GM18907 (cell line): ENCODE measurements at regions not wholly inside any gene's neighbourhood (a gene's known extent, or its start where the extent isn't known, plus 50 kb on each side); places are given as distances from the start of the nearest gene placed in this dataset.
A peak's percentile ranks its signal among the peaks of the same experiment; 100 is the strongest.
"Not testable (repeated sequence)": the region's sequence is repeated elsewhere in the genome, so short reads cannot be mapped to it uniquely, and the experiment has no call there.

Experiments used
- ATAC-seq: cut with Tn5 transposase; IDR thresholded peaks from one replicate; pipeline ENCODE4 v1.9.1; 2021; ENCODE audit warnings: mild to moderate bottlenecking, moderate library complexity; ENCODE audit not compliant: unreplicated experiment

DNA sequence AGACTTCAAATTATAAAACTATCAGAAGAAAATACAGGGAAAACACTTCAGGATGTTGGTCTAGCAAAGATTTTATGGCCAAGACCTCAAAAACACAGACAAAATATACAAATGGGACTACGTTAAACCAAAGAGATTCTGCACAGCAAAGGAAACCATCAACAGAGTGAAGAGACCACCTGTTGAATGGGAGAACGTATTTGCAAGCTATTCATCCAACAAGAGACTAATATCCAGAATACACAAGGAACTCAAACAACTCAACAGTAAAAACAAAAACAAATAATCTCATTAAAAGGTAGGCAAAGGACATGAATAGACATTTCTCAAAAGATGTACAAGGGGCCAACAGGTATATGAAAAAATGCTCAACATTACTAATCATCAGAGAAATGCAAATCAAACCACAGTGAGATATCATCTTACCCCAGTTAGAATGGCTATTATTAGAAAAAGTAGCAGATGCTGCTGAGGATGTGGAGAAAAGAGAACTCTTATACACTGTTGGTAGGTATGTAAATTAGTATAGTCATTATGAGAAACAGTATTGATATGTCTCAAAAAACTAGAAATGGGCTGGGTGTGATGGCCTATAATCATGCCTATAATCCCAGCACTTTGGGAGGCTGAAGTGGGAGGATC is 112.6 kb downstream of the LRIG2 start:
- peak; percentile 97 for ATAC-seq

DNA sequence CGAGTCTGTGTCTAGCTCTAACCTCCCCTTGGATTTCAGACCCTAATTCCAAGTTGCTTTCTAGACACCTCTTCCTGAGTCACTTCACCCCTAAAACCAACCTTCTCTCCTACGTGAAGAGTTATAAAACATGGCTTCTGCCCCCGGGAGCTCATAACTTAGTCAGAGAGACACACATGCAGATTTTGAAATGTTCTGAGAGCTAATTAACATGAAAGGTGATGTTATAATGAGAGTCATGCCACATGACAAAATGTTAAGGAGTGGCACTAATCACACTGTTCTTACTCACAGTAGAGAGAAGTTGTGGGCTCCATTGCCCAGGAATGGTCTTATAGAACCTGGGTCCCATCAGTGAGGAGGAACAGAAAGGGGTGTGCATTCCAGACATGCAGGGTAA is 117.1 kb downstream of the LRIG2 start:
- no peak for ATAC-seq

DNA sequence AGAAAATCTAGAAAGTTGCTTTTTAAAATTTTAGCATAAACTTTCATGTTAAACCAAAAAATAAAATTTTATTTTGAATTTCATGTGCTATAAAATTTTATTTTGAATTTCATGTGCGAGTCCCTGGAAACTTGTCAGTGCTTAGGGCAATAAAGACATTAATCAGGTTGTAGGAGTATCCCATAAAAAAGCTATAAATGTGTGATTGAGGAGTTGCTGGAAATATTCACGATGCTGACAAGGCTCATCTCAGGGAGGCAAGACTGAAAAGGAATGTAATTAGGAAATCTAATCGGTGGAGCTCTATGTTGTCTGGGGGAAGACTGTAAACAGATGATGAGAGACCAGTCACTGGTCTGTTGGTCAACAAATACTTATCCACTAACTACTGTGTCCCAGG is 117.9 kb downstream of the LRIG2 start:
- no peak for ATAC-seq

DNA sequence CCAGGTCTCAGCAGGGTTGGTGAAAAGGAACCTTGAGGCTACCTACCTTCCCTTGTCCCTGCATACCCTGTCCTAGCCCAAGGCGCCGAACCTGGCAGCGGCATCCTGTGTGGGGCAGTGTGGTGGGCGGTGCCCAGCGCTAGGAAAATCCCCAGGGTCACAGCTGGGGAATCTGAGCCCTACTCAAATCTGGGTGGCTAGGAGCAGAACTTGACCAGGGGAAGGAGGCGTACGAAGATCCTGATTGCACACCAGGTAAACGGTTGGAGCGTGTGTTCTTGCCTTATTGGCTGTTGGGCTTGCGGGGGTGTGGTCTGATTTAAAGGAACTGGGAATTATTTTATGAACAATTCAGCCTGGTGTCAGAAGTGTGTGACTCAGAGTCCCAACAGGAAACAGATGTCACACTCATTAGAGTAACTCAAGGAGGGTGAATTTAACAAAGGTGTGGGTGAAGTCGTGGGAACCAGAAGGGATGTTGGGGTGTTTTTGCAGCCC is 118.6 kb downstream of the LRIG2 start:
- no peak for ATAC-seq

DNA sequence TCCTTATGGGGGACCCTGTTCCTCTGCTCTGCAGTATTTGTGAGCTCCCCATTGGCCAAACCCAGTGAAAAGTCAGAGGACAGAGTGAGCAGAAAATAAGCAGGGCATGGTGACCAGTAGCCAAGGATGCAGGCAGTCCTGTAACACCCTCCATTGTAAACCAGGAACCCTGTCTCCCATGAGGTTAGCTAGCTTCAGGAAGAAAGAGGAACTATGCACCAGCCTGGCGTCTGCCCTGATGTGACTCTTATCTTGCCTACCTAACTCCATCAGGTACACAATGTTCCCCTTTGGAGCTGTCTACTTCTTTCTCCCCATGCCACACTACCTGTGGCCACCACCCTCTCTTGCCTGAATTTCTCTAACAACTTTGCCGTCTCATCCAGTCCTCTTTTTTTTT is 119.2 kb downstream of the LRIG2 start:
- ATAC-seq = no peak

DNA sequence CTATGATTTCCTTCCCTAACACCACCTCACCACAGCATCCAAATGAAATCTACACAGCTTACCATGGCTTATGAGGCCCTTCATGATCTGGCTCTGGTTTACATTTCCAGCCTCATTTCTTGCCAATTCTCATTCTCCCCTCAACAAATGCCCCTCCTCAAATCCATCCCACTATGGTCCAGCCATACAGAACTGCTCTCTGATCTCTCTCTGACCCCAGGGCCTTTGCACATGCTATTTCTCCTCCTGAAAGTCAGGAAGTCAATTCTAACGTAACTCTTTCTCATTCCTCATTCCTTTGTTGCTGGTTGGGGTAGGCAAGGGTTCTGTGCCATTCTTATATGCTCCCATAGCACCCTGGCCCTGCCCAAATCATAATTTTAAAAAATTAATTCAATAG is 120.0 kb downstream of the LRIG2 start:
- ATAC-seq = no peak

DNA sequence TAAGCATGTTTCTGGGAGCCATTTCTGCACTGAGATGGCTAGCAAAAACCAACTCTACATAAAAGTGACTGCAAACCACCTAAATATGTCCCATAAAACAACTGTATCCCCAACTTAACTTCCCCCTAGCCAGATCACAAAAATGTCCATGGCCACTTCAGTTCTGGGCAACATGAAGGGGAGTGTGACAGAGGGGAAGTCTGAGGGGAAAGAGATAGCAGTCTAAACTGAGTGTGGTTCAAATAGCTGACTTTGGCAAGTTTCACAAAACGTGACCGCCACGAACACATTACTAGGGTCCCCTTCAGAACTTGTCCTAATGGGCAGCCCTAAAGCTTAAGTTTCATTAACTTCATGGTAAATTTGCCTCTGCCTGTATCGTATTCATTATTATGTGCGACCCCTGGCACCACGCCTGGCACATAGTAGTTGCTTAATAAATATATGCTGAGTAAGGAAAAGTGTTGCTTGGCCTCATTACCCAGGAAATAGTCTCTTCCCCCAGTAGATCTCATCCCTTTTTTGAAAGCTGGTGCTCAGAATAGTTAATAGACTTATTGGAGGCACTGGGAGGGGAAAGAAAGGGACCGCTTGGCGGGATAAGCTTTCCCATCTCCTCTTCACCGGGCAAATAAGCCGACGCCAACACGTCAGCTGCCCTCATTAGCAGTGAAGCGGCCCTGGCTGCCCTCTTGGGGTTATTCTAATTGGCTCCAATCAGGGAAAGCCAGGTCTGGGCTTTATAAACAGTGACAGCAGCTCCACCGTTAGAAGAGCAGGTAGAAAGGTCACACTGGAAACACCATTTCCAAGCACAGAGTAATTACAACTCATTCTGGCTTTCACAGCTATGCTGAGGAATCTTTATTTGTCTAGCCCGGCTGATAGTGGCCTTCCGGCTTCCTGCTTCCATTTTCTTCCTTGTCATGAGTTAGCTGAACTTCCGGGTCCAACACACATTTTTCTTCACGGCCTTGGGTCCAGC is 122.1 kb downstream of the LRIG2 start:
- ATAC-seq = no peak

DNA sequence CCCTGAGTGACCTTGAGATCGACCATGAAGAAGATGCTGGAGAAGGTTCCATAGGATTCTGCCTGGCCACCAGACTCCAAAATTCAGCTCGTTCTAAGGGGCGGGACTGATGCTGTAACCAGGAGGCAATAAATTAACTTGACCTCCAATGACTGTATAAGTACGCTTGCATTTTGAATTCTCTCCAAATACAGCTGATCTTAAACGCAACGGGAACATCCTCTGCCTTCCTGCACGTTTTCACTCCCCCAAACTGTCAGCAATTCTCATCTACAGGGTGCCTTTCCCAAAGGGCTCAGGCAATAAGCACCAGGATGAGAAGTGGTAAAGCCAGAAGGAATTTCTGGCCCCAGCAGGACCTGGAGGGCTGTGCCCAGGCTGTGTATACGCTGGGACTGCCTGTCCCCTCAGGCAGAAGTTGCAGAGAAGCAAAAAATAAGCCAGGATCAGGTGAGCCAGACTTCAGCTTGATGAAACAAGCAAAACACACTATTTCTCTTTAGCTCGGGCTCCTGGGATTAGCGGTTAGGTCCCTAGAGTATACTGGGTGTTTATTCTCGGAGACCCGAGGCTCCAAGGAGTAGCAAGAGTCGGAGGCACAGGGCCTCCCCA is 124.8 kb downstream of the LRIG2 start:
- ATAC-seq = no peak

DNA sequence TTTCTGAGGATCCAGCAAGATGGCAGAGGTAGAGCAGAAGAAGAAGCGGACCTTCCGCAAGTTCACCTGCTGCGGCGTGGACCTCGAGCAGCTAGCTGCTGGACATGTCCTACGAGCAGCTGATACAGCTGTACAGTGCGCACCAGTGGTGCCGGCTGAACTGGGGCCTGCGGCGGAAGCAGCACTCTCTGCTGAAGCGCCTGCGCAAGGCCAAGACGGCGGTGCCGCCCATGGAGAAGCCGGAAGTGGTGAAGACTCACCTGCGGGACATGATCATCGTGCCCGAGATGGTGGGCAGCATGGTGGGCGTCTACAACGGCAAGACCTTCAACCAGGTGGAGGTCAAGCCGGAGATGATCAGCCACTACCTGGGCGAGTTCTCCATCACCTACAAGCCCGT is 125.8 kb downstream of the LRIG2 start:
- ATAC-seq = no peak

DNA sequence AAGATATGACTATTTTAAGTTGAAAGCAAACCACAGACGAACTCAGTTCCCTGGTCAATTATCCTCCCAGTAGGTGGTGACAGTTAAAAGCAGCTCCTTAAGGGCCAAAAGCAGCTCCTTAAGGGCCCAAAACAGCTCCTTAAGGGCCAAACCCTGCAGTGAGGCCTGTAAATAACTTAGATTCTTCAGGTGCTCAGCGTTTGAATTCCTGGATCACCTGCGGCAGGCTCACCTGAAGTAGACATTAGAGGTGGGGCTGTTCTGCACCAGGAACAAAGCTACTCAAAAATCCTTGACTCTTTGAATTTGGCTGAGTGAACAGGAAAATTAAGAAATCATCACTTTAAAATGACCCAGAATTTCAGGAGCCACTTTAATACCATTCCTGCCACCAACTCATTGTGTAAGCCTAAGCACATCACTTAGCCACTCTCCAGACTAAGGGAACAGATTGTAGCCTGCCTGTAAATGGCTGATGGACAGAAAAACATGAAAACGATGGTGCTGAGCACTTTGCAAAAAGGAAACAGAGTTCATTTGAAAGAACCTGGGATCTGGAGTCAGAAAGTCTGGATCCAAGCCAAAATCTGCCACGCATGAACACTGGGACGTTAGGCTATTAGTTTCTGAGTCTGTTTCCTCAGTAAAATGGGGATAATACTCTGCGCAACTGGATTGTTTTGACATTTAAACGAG is 126.9 kb downstream of the LRIG2 start:
- no peak for ATAC-seq

DNA sequence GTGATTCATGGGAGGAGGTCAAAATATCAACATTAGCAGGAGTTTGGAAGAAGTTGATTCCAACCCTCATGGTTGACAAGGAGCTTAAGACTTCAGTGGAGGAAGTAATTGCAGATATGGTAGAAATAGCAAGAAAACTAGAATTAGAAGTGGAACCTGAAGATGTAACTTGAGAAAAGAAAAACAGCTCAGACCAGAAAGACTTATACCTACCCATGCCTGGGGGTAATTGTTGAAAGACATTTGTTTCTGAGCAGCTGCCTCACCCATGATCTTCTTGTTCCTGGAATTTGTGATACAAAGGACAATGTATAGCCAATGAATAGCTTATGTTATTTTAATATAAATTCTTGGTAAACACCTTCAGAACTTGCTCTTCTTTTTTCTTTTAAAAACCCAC is 128.6 kb downstream of the LRIG2 start:
- no peak for ATAC-seq

DNA sequence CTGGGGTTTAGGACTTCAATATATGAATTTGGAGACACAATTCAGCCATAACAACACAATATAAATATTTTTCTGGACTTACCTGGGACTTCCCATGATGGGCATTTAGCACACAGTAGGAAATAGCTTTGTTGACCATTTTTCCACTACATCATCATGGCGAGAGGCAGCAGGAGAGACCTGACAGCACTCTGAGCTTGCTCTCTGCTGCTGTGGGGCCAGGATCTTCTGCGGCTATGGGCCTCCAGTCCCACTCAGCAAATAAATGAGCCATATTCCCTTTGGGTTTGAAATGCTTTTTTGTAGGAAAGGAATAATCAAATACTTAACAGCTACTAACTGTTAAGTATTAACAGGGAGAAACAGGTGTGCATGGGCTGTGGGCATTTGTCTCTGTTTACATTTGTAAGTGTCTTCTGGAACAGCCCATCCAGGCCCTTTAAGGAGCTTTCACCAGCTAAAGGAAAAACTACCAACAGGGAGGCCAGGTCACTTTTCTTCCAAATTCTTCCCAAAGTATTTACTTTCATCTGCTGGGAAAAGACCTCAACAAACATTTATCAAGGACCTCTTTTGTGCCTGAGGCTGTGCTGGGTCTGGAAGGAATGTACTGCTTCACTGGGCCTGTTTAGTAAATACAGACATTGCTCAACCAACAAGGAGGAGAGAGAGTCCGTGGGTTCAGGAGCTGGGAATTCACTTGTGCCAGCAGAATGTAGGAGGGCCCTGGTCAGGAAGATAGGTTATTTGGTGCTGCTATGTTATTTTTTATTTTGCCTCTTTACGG is 133.2 kb downstream of the LRIG2 start:
- no peak for ATAC-seq

DNA sequence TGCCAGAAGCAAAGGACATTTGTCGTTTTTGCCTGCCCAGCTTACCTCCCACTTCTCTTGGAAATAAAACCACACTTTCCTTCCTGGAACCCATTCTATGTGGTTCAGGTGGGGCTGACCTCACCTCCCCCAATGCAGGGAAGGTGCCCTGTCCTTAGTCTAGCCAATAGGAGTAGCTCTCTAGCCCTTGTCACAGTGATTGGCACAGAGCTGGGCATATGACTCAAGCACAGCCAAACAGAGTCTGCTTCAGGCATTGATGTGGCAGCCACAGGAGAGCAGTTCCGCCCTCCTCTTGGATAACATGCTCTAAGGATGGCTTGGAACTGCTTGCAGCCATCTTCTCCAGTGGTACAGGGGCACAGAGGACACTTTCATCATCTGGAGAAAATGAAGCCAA is 134.0 kb downstream of the LRIG2 start:
- no peak for ATAC-seq

DNA sequence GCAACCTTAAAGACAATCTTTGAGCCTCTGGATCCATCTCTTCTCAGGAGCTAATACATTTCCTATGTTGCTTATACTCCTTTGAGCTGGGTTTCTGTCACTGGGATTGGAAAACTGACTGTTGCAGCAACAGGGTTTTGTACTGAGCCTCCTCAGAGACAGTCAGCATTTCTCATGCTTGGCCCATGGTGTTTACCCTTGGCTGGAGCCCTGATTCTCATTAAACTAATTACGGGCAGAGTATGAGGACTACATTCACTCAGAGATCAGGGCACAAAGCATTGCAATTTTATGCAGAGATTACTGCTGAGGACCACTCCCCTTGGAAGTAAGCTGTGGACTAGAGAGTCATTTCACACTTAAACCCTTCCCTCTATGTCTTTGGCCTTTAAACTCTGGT is 134.5 kb downstream of the LRIG2 start:
- ATAC-seq = no peak

DNA sequence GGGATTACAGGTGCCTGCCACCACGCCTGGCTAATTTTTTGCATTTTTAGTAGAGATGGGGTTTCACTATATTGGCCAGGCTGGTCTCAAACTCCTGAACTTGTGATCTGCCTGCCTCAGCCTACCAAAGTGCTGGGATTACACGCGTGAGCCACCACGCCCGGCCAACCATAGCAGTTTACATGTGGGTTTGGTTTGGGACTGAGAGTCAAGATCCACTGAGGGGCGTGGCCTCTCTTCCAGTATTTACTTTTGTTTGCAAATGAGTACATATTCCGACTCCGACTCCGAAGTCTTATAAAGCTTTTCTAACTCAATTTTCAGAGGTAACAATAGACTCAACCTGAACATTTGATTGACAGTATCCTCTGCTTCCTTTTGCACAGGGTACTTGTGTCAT is 135.4 kb downstream of the LRIG2 start:
- ATAC-seq = not testable (repeated sequence)

DNA sequence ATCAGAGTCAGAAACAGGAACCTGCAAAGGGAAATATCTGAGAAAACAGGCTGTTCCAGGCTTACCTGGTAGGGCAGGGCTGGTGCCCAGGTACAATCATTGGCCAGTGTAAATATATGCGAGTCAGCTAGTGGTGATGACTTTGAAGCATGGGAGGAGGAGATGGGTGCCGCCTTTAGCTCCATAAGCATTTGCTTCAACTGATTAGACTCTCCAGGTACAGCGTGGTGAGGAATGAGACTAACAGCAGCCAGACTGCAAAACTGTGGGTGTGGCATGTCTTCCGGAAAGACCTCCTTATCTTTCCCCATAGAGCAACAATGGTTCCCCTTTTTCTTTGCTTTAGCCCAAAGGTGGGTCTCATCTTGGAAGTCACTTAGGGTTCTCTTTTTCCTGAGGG is 137.2 kb downstream of the LRIG2 start:
- no peak for ATAC-seq

DNA sequence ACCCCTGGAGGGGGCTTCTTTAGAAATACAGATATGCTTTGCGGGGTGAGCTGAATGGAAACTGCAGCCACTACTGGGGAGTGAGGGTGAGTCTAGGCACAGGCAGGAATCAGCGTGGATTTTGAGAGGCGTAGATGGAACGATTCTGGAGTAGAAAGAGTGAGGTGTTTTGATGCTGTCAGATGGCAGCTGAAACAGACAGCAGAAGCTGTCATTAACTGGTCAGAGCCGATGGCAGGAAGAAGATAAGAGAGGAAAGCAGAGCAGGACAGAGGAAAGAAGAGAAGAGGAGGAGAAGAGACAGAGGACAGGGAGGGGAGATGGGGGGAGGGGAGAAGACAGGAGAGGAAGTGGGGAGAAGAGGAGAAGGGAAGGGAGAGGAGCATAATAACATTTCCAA is 138.5 kb downstream of the LRIG2 start:
- no peak for ATAC-seq

DNA sequence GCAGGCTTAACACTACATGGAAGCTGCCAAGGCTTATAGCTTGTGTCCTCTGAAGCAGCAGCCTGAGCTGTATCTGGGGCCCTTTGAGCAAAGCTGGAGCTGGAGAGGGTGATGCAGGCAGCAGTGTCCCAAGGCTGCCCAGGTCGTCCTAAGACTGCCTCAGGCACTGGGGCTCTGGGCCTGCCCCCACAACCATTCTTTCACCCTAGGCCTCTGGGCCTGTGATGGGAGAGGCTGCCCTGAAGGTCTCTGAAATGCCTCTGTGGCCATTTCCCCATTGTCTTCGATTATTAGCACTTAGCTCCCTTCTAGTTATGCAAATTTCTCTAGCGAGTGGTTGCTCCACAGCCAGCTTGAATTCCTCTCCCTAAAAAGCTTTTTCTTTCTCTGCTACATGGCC is 142.0 kb downstream of the LRIG2 start:
- ATAC-seq = no peak

DNA sequence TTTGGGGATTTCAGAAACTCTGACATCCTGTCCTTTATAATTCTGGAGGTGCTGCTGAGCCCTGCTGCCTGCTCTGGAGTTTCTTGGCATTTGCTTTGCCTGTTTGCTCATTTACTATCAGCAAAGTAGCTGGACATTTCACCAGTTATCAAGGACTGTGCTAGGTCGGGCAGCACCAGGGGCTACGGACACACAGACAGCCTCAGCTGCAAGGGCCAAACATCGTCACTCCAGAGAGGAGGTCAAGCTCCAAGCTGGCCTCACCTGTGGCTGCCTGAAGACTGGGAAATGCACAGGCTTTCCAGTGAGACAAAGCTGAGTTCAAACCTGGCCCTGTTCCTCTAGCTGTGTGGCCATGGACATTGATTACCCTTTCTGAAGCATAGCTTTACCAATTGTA is 143.7 kb downstream of the LRIG2 start:
- ATAC-seq = no peak

DNA sequence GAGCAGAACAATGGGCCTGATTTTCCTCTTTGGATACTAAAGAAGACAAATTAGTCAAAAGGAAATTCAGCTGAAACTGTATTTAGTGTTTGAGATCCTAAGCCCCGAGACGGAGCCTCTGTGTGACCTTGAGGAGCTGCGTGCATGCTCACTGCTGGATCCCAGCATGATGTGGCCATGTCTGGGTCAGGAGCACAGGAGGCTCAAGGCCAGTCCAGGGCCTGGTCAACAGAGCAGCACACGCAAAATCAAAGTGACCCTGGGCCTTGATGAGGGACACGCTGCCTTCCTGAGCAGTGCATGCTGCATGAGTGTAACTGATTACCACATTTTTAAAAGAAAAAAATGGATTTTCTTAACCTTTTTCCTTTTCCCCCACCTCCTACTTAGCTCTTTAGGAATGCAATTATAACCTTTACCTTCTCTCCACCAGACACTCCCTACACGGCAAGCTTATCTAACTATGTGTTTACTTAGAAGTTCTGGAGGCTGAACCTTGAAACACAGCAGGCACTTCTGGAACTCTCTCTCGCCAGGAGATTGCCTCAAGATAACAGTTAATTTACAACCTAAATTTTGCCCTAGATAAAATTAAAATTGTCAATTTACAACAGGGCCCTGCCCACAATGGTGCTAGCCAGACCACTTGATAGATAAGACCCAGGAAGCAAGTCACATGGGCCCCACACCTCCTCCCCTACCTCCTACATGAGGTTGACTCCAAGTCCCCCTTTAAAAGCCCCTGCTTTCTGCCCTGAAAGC is 144.6 kb downstream of the LRIG2 start:
- ATAC-seq = no peak
